A673 (cell line): ENCODE measurements at regions not wholly inside any gene's neighbourhood (a gene's known extent, or its start where the extent isn't known, plus 50 kb on each side); places are given as distances from the start of the nearest gene placed in this dataset.

Source experiments
- CTCF ChIP-seq: fragments of 300-800, 200-600 bp; sonication (generic); conservative IDR thresholded peaks from 2 replicates; pipeline ENCODE4 v1.5.1; 2017; ENCODE audit warnings: low read depth, mild to moderate bottlenecking, antibody characterized with exemption, low read length, moderate library complexity, mixed read lengths
- EZH2 ChIP-seq: fragments of 200-600 bp; sonication (generic); IDR thresholded peaks from 2 replicates; pipeline ENCODE4 v1.6.1; 2017; ENCODE audit warnings: borderline replicate concordance, low read depth, mild to moderate bottlenecking, mixed read lengths, antibody characterized with exemption, low read length; ENCODE audit not compliant: poor library complexity, severe bottlenecking

- peak; percentile 94 for TF ChIP-seq CTCF
- no peak for TF ChIP-seq EZH2
Observed at GRCh38 chr10:30783939-30784501, 154.5 kb upstream of the LYZL2 start.
